ENCODE measurements at regions not wholly inside any gene's neighbourhood (a gene's known extent, or its start where the extent isn't known, plus 50 kb on each side); places are given as distances from the start of the nearest gene placed in this dataset.

DNA sequence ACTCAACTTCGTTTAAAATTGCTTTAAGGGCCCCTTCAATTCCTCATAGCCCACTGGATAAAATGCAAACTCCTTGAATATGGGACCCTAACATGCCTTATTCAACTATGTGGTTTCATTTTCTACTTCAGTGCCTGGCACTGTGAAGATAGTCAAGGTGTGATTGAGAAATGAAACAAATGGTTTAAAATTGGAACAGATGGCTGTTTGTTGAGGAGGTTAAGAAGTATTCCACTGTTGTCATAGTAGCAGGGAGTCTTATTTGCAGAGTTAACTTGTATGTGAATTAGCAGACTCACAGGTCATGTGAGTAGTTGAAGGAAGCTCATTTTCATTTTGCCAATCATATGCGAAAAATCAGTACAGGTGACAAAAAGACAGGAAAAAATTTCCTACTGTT, 593.3 kb downstream of the KCTD8 start:
- TF ChIP-seq ARID1B (IDR thresholded peaks at IDR 0.05) (no peak), SMAD4 (CRISPR knock-in tag; conservative IDR thresholded peaks at IDR 0.05) (no peak), FOS (IDR thresholded peaks at IDR 0.05; ENCODE audit: extremely low read depth, insufficient read length) (no peak), EP300 (IDR thresholded peaks at IDR 0.05; ENCODE audit: low read length) (no peak), POLR2A (conservative IDR thresholded peaks at IDR 0.05) (no peak), FUS (optimal IDR thresholded peaks at IDR 0.05; ENCODE audit: low read depth, low read length) (no peak), RAD21 (CRISPR knock-in tag; conservative IDR thresholded peaks at IDR 0.05 in 1 of 2, IDR thresholded peaks at IDR 0.05 in 1 of 2) (no peak), CREB1 (IDR thresholded peaks at IDR 0.05) (no peak), CREB1 (CRISPR knock-in tag; IDR thresholded peaks at IDR 0.05) (no peak)
- TF ChIP-seq, protein P1, sequence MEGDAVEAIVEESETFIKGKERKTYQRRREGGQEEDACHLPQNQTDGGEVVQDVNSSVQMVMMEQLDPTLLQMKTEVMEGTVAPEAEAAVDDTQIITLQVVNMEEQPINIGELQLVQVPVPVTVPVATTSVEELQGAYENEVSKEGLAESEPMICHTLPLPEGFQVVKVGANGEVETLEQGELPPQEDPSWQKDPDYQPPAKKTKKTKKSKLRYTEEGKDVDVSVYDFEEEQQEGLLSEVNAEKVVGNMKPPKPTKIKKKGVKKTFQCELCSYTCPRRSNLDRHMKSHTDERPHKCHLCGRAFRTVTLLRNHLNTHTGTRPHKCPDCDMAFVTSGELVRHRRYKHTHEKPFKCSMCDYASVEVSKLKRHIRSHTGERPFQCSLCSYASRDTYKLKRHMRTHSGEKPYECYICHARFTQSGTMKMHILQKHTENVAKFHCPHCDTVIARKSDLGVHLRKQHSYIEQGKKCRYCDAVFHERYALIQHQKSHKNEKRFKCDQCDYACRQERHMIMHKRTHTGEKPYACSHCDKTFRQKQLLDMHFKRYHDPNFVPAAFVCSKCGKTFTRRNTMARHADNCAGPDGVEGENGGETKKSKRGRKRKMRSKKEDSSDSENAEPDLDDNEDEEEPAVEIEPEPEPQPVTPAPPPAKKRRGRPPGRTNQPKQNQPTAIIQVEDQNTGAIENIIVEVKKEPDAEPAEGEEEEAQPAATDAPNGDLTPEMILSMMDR (IDR thresholded peaks at IDR 0.05 in 2 of 3, conservative IDR thresholded peaks at IDR 0.05 in 1 of 3; ENCODE audit: insufficient read depth in 2 of 3, low read depth in 1 of 3, low read length in 3 of 3) = no peak
- TF ChIP-seq, protein P2, sequence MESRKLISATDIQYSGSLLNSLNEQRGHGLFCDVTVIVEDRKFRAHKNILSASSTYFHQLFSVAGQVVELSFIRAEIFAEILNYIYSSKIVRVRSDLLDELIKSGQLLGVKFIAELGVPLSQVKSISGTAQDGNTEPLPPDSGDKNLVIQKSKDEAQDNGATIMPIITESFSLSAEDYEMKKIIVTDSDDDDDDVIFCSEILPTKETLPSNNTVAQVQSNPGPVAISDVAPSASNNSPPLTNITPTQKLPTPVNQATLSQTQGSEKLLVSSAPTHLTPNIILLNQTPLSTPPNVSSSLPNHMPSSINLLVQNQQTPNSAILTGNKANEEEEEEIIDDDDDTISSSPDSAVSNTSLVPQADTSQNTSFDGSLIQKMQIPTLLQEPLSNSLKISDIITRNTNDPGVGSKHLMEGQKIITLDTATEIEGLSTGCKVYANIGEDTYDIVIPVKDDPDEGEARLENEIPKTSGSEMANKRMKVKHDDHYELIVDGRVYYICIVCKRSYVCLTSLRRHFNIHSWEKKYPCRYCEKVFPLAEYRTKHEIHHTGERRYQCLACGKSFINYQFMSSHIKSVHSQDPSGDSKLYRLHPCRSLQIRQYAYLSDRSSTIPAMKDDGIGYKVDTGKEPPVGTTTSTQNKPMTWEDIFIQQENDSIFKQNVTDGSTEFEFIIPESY (CRISPR knock-in tag; IDR thresholded peaks at IDR 0.05) = no peak
